ENCODE measurements at regions not wholly inside any gene's neighbourhood (a gene's known extent, or its start where the extent isn't known, plus 50 kb on each side); places are given as distances from the start of the nearest gene placed in this dataset.

DNA sequence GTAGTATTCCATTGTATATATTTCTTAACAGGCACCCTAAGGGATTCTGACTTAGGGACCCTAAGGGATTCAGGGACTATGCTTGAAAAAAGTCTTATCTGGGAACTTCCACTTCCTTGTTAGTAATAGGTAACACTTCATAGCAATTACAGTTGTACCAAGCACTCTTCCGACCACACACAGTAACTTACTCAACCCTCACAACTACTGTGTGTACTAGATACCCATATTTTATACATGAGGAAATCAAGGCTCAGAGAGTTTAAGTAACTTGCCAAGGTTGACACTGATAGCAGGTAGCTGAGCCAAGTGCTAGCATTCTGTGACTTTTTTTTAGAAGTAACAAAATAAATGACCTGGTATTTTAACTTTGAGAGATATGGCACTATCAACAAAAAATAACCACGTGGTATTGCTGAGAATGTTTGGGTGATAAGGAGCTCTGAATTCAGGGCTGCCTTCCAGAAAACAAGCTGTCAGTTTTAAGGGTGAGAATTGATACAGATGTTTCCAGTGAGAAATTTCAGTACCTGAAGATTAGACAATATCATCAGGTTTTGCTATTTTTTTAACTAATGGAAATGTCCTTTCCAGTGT is 210.3 kb upstream of the SUCLG2 start:
- Histone ChIP-seq H3K36me3 (ENCODE audit: control insufficient read depth, insufficient read depth, low read length) (no peaks in the 10 kb centered on the region), H3K4me3 (ENCODE audit: low read depth, low read length) (no peak overlapping the region), H3K27me3 (ENCODE audit: control insufficient read depth, insufficient read depth, low read length) (no peaks in the 10 kb centered on the region)
- ChIA-PET POLR2A (no interaction called here), CTCF (interaction anchor here (0.6 to 1.0 kb wide), 2 partner anchors 11 to 484 kb away, joined by 3 to 5 read pairs; no protein-coding TSS in a partner anchor)
- no peak for DNase-seq (ENCODE audit: low read depth)
- TF ChIP-seq, protein P1, sequence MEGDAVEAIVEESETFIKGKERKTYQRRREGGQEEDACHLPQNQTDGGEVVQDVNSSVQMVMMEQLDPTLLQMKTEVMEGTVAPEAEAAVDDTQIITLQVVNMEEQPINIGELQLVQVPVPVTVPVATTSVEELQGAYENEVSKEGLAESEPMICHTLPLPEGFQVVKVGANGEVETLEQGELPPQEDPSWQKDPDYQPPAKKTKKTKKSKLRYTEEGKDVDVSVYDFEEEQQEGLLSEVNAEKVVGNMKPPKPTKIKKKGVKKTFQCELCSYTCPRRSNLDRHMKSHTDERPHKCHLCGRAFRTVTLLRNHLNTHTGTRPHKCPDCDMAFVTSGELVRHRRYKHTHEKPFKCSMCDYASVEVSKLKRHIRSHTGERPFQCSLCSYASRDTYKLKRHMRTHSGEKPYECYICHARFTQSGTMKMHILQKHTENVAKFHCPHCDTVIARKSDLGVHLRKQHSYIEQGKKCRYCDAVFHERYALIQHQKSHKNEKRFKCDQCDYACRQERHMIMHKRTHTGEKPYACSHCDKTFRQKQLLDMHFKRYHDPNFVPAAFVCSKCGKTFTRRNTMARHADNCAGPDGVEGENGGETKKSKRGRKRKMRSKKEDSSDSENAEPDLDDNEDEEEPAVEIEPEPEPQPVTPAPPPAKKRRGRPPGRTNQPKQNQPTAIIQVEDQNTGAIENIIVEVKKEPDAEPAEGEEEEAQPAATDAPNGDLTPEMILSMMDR (IDR thresholded peaks at IDR 0.05; ENCODE audit: insufficient read depth, low read depth, low read length) = no peak

DNA sequence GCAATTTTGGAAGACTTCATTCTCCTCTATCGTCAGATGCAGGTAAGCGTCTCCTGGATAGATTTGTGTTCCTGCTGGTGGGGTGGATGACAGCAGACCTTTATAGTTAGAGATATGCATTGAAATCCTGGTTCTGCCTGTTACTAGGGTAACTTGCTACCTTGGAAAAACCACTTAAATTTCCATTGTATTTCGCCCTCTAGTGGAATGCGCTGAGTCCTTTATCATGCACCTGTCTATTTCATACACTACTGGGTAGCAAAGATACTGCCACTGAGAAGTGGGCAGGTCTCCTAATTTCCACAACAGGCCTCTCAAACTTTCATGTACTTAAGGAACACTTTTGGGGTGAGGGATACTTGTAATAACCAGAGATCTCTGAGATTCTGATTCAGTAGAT is 209.5 kb upstream of the SUCLG2 start:
- no peaks in the 10 kb centered on the region for H3K27me3 ChIP-seq (ENCODE audit: control insufficient read depth, insufficient read depth, low read length)
- DNase-seq (ENCODE audit: low read depth) = no peak
- POLR2A ChIA-PET = no interaction called here
- H3K4me3 ChIP-seq (ENCODE audit: low read depth, low read length) = no peak overlapping the region
- TF ChIP-seq, protein P1 (IDR thresholded peaks at IDR 0.05; ENCODE audit: insufficient read depth, low read depth, low read length) = 0 out of 2 replicates have a peak, but pooled peaks have one; percentile 20
- no peaks in the 10 kb centered on the region for H3K36me3 ChIP-seq (ENCODE audit: control insufficient read depth, insufficient read depth, low read length)
- CTCF ChIA-PET = interaction anchor here (1.0 kb wide), 1 partner anchor 10 kb away, joined by 3 read pairs; no protein-coding TSS in a partner anchor

DNA sequence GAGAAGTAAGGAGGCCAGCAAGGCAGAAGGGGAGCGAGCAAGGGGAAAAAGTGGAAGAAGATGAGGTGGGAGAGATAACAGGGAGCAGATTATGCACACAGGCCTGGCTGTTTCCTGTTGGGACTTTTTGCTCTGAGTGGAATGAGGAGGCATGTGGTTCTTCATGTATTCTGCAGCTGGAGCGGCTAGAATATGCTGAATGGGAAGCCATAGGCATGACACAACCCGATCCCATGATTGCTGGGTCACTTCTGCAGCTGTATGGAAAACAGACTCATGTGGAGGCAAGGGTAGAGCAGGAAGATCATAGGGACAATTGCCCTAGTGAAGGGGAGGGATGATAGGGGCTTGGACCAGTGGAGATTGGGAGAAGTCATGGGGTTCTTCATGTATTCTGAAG is 206.0 kb upstream of the SUCLG2 start:
- POLR2A ChIA-PET = no interaction called here
- TF ChIP-seq, protein P1 (IDR thresholded peaks at IDR 0.05; ENCODE audit: insufficient read depth, low read depth, low read length) = no peak
- CTCF ChIA-PET = interaction anchor here (0.7 kb wide), 1 partner anchor 53 kb away, joined by 3 read pairs; no protein-coding TSS in a partner anchor
- H3K36me3 ChIP-seq (ENCODE audit: control insufficient read depth, insufficient read depth, low read length) = no peaks in the 10 kb centered on the region
- no peak overlapping the region for H3K4me3 ChIP-seq (ENCODE audit: low read depth, low read length)
- no peaks in the 10 kb centered on the region for H3K27me3 ChIP-seq (ENCODE audit: control insufficient read depth, insufficient read depth, low read length)
- DNase-seq (ENCODE audit: low read depth) = no peak

DNA sequence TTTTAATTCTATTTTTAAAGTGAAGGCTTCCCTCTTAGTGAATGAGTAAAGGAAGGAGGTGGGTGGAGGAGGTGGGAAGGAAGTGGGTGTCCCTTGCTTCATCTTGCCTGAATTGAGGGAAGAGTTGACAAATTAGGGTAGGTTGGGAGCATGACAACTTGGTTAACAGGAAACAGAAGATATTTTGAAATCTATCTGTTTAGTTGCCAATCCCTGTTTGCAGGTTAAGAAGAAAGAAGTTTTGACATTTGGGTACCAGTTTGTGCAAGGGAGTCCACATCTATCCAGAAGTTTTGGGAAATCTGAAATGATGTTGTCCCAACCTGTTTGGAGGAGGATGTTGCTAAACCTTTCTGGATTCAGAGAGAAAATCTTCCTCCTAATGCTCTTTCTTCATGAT is 204.1 kb upstream of the SUCLG2 start:
- TF ChIP-seq, protein P1 (IDR thresholded peaks at IDR 0.05; ENCODE audit: insufficient read depth, low read depth, low read length) = no peak
- ChIA-PET POLR2A (no interaction called here), CTCF (no interaction called here)
- no peaks in the 10 kb centered on the region for H3K27me3 ChIP-seq (ENCODE audit: control insufficient read depth, insufficient read depth, low read length)
- DNase-seq (ENCODE audit: low read depth) = no peak
- H3K36me3 ChIP-seq (ENCODE audit: control insufficient read depth, insufficient read depth, low read length) = no peaks in the 10 kb centered on the region
- H3K4me3 ChIP-seq (ENCODE audit: low read depth, low read length) = no peak overlapping the region

DNA sequence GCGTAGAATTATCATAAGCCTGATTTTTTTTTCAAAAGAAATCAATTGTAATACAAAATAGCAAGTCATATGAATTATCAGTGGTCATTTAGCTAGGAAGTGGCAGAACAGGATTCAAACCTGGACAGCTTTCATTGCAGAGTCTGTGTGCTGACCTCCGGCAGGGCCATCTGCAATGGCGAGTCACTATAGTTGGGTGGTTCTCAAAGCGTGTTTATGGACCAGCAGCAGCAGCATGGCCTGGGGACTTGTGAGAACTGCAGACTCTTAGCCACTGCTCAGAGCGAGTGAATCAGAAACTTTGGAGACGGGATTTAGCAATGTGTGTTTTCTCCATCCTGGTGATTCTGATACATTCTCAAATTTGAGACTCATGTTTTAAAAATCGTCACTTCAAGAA is 202.3 kb upstream of the SUCLG2 start:
- Histone ChIP-seq H3K36me3 (ENCODE audit: control insufficient read depth, insufficient read depth, low read length) (no peaks in the 10 kb centered on the region), H3K4me3 (ENCODE audit: low read depth, low read length) (no peak overlapping the region), H3K27me3 (ENCODE audit: control insufficient read depth, insufficient read depth, low read length) (no peaks in the 10 kb centered on the region)
- CTCF ChIA-PET = interaction anchor here (1.5 kb wide), 1 partner anchor 15 kb away, joined by 3 read pairs; no protein-coding TSS in a partner anchor
- TF ChIP-seq, protein P1 (IDR thresholded peaks at IDR 0.05; ENCODE audit: insufficient read depth, low read depth, low read length) = no peak
- no peak for DNase-seq (ENCODE audit: low read depth)
- POLR2A ChIA-PET = no interaction called here
